H4 (cell line): ENCODE measurements at regions not wholly inside any gene's neighbourhood (a gene's known extent, or its start where the extent isn't known, plus 50 kb on each side); places are given as distances from the start of the nearest gene placed in this dataset.

Experiments used
- DNase-seq: peaks from one replicate; pipeline ENCODE4 v3.0.0-alpha.2; 2015; ENCODE audit warnings: low spot score

- DNase-seq = no peak
These were observed 76.6 kb upstream of the F3 start for GRCh38 chr1:94617957-94618739.

- DNase-seq = peak; percentile 18
These were observed 75.7 kb upstream of the F3 start for GRCh38 chr1:94617134-94617805.

- no peak for DNase-seq
These were observed 74.9 kb upstream of the F3 start for GRCh38 chr1:94616506-94616905.

- no peak for DNase-seq
These were observed 73.4 kb upstream of the F3 start for GRCh38 chr1:94614996-94615395.

GRCh38 chr1:94614168-94614815 is 72.7 kb upstream of the F3 start:
- DNase-seq = no peak

GRCh38 chr1:94612525-94613204 is 71.1 kb upstream of the F3 start:
- no peak for DNase-seq

- peak; percentile 11 for DNase-seq
These were observed 70.3 kb upstream of the F3 start for GRCh38 chr1:94611681-94612475.

- no peak for DNase-seq
These were observed 68.1 kb upstream of the F3 start for GRCh38 chr1:94609619-94610018.

GRCh38 chr1:94608852-94609530 is 67.4 kb upstream of the F3 start:
- DNase-seq = peak; percentile 79

GRCh38 chr1:94608142-94608851 is 66.7 kb upstream of the F3 start:
- DNase-seq = no peak

GRCh38 chr1:94607398-94607797 is 65.8 kb upstream of the F3 start:
- DNase-seq = no peak

GRCh38 chr1:94606471-94606870 is 64.9 kb upstream of the F3 start:
- no peak for DNase-seq

GRCh38 chr1:94603663-94604062 is 62.1 kb upstream of the F3 start:
- no peak for DNase-seq

GRCh38 chr1:94602802-94603625 is 61.5 kb upstream of the F3 start:
- peak; percentile 42 for DNase-seq

- peak; percentile 94 for DNase-seq
These were observed 60.8 kb upstream of the F3 start for GRCh38 chr1:94602316-94602715.

- DNase-seq = no peak
These were observed 59.0 kb upstream of the F3 start for GRCh38 chr1:94600556-94600955.

- no peak for DNase-seq
These were observed 57.7 kb upstream of the F3 start for GRCh38 chr1:94599095-94599813.

- peak; percentile 55 for DNase-seq
These were observed 56.1 kb upstream of the F3 start for GRCh38 chr1:94597701-94598100.

GRCh38 chr1:94596260-94596659 is 54.7 kb upstream of the F3 start:
- DNase-seq = no peak
